NCI-H2107 (cell line): ENCODE measurements at regions not wholly inside any gene's neighbourhood (a gene's known extent, or its start where the extent isn't known, plus 50 kb on each side); places are given as distances from the start of the nearest gene placed in this dataset.

Source experiments
- DNase-seq: peaks from one replicate; lab custom pipeline; 2025; lab: John Stamatoyannopoulos, UW

DNA sequence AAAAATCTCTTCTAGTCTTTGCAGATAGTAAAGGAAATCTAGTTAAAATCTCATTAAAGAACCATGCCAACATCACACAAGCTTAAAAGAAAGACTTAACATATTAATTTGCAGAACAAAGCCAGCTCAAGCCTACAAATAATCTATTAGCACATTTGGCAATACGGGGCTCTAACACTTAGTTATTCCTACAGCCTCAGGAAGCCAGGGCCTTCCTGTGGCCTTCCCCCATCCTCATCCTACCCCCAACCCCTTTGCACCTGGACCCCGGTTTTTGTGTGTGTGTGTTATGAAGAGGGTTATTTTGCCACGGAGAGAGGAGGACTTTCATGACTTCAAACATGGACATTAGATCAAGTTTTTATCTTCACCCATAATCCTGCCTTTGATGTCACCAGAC lies 64.6 kb downstream of the FOXB2 start:
- no peak for DNase-seq

DNA sequence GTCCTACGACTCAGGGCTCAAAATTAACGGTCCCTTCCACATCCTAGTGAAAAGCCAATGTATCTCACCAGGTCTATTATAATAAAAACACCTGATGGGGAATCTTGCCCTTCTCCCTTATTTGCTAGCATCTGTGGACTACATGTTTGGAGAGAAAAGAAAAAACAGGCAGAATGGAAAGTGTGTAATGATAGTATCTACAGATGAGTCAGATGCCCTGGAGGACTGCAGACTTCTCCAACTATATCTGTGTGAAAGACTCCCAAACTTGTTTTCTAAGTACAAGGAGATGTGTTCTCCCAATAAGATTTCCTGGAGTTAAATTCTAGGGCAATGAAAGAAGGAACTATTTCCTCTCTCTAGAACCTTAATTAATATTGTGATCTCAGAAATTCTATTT lies 66.0 kb downstream of the FOXB2 start:
- DNase-seq: no peak

DNA sequence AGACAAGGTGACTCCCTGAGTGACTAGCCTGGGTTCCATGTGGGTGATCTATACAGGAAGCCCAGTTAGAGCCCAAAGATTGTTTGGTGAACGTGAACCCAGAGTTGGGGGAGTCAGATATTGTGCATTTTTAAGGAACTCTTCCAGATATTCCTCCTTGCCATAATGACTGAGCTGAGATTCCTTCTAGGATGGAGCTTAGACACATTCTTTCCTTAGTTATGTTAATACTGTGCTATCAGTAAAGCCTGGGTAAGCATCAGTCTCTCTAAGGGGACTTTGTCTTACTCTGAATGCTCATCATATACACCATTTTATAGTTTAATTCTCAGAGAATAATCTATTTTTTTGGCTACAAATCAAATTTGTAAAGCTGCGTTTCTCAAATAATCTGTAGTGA lies 68.1 kb downstream of the FOXB2 start:
- no peak for DNase-seq

- no peak for DNase-seq
These were observed 73.1 kb downstream of the FOXB2 start for GRCh38 chr9:77092536-77092935.

GRCh38 chr9:77094150-77094549 lies 74.7 kb downstream of the FOXB2 start:
- no peak for DNase-seq

- no peak for DNase-seq
These were observed 77.9 kb downstream of the FOXB2 start for GRCh38 chr9:77097335-77097734.

DNA sequence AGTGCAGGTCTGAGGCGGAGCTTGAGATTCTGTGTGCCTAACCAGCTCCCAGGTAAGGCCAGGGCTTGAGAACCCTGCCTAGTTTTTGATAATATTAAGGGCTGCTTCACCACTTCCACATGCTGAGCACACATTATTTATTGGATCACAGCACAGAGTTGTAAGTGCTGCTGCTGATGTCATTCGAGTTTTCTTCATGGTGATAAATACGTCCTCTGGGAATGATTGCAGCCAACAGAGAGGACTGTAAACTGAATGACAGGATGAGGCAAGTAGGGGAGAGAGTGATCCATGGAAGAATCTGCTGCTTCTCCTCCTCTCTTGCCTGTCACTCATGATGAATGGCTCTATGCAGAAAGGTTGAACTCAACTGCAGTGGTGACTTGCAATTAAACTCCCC lies 77.9 kb upstream of the VPS13A start:
- DNase-seq: peak; percentile 1

DNA sequence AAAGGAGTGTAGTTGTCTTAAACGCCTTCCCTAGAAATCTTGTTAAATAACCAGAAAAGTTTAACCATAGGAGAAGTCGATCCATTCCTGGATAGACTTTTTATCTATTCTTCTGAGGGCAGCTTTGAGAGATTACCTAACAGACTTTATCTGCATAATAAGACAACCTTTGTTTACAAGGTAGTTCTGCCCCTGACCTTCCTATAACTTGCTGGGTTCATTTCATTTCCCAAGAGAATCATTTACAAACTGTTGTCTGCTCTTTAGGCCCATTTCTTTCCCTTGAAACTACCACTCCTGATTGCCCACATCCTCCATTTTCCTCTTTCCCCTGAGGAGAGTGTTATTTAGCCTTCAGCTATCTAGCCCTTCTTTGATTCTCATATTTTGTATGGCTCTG lies 65.9 kb upstream of the VPS13A start:
- DNase-seq: no peak

DNA sequence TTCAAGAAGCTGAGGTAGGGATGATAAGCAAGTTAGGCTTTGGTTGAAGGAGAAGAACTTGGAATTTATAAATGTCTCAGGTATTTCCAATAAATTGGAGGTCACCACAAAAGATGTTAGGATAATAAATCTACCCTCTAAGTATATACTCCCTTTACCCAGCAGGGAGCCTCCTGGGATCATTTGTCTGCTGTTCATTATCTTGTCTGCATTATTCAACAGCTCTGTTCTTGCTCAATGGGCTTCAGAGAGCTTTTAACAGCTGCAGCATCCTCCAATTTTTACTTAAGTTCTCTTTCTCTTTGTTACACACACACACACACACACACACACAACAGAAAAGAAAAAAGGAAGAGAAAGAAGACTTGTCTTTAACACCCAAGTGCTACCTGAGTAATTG lies 51.7 kb upstream of the VPS13A start:
- no peak for DNase-seq

DNA sequence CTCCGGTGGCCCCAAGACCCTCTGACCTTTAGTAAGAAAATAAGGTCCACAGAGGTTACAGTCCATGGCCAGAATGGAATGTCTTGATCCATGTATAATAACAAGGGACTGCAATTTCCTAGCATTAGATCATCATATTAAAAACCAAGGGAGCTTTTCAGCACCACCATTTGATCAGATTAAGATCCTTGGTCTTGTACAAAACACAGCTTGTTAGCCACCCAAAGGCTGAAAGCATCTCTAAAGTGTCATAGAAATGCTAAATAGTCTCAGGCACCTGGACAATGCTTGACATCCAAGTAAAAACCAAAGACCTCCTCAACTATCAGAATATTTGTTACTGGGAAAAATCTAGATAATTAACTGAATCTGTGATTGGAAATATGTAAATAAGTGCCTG lies 50.3 kb upstream of the VPS13A start:
- DNase-seq: no peak
